Stromal cell of bone marrow (primary cell): ENCODE measurements at regions not wholly inside any gene's neighbourhood (a gene's known extent, or its start where the extent isn't known, plus 50 kb on each side); places are given as distances from the start of the nearest gene placed in this dataset.
A peak's percentile ranks its signal among the peaks of the same experiment; 100 is the strongest.

ENCODE experiments used
- DNase-seq: peaks from one replicate; pipeline ENCODE4 v3.0.0-alpha.2; 2012; ENCODE audit warnings: low read depth

DNA sequence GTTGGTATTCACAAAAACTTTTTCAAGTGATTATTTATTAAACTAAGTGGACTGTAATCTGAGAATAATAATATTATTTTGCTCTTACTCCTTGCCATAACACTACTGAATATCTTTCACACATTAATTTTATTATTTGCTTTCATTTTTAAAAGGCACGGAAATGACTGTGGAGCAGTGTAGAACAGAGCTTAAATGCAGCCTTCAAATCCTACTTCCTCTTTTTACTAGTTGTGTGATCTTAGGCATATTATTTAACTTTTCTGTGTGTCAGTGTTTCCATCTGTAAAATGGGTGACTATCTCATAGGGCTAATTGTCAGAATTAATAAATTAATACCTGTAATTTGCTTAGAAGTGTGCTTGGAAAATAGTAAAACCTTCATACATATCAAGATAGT lies 55.5 kb upstream of the SLC8A1 start:
- DNase-seq: no peak

DNA sequence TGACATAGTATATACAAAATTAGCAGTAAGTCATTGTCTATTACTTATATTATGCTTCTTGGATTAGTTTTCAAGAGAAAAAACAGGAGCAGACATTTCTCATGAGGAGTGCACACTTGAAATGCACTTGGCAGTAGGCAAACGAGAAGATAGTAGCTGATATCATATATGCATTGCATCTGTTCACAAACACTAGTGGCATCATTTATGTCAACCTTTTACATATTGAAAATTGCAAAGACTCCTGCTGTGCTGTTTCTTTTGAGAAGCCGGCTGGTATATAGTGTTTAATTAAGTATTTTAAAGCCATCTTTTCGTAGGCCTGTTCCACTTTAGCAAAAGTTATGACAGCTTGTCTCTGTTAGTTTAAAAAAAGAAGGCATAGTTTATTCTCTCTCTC lies 58.4 kb upstream of the SLC8A1 start:
- DNase-seq: no peak

DNA sequence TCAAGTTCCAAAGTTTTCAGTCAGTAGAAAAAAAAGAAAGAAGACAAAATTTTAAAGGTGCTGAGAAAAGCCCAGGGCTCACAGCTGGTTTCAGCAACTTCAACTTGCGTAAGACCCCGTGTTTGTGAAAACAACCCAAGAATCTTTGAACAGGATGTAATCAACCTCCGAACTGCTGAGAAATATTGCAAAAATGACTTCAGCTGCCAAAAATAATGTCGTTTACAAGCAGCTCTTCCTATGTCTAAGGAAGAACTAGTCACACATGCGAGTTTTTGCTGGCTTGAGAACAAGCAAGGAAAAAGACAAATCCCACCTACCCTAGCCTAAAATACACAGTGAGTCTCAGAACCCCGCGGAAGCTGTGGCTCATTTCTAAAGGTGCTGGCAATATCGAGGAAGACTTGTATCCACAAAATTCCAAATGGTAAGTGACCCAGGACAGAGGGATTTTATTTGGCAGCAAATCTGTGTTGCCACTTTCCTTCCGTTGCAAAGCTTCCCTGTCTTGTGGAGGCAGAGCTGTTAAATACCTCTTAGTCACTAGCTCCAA lies 59.8 kb upstream of the SLC8A1 start:
- peak; percentile 25 for DNase-seq

DNA sequence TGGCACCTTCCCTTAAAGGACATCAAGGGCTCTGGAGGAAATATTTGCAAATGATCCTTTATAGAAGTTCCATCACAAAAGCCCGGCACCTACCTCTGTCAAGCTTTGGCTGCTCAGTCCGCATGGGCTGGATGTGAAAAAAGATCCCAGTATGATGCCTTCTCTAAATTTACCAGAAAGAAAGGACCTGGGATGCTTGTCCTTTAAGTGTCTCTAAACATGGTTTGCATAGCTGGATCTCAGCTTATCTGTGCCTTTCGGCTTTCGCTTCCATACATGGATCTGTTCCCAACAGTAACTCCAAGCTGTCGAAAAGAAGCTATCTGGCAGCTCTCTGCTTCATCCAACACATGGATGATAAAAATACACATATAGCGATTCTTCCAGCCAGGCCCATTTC lies 60.4 kb upstream of the SLC8A1 start:
- DNase-seq: no peak

DNA sequence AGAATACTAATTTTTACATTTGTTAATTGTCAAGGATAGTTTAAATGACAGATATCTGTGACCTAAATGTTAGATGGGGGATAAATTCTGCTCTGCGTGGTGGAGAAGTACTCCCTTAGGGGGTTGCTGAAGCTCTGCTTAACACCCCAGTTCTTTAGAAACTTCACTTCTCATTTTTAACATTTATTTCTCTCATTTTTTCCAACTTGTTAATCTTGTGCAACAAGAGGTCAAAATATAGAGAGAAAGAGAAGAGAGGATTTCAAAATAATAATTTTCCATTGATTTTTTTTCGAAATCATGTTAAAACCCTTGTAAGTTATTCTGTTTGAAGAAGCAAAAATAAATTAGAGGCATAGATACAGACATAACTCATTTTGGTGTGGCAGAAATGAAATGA lies 61.3 kb upstream of the SLC8A1 start:
- DNase-seq: no peak

DNA sequence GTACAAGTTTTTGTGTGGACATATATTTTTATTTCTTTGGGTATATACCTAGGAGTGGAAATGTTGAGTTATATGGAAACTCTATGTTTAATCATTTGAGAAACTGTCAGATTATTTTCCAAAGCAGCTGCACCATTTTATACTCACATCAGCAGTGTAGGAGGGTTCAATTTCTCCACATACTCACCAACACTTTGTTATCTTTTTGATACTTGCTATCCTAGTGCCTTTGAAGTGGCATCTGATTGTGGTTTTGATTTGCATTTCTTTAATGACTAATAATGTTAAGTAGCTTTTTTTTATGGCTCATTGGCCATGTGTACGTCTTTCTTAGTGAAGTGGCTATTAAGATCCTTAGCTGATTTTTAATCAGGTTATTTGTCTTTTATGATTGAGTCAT lies 64.7 kb upstream of the SLC8A1 start:
- DNase-seq: no peak

DNA sequence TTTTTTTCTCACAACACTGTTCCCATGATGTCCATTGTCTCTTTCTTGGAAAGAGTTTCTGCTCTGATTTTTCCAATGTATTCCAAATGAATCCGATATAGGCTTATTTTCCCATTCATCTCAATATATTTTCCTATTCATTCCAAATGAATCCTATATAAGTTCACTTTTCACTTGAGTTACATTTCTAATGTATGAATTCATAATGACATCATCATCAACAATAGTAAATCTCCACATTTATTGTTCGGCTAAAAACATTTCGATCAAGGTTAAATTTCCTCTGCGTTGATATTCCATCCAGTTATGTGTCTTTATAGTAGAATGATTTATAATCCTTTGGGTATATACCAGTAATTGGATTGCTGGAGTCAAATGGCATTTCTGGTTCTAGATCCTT lies 76.7 kb upstream of the SLC8A1 start:
- no peak for DNase-seq

DNA sequence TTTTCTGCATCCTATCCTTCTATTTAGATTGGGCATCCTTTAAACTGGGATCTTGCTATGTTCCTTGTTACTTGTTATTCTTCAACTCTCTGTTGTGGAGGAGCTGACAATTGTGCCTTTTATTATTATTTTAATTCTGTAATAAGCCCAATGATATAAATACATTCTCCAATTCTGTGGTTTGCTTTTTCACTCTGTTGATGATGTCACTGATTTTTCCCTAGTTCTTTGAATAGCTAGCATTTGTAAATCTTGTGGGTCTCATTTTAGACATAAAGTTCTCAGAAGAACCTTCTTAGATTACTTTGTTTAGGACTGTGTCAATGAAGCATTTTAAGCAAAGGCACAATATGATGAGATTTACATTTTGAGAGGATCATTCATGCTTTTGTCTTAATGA lies 79.5 kb upstream of the SLC8A1 start:
- DNase-seq: no peak

DNA sequence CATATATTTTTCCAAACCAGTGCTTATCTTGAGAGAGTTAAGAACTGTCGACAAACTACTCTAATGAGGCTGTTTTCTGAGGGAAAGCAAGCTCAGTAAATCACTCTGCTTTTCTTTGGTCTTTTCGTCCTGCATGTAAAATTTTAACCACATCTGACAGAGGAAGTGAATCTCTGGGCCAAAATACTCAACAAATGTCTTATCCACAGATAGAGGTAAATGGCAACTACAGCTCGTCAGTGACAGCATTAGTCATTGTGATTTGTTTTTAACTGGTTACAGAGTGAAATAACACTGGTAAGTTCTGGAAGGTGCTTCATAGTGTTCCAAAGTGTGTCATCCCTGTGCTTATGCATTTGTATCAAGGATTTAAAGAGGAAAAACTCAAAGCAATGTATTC lies 82.6 kb upstream of the SLC8A1 start:
- no peak for DNase-seq

DNA sequence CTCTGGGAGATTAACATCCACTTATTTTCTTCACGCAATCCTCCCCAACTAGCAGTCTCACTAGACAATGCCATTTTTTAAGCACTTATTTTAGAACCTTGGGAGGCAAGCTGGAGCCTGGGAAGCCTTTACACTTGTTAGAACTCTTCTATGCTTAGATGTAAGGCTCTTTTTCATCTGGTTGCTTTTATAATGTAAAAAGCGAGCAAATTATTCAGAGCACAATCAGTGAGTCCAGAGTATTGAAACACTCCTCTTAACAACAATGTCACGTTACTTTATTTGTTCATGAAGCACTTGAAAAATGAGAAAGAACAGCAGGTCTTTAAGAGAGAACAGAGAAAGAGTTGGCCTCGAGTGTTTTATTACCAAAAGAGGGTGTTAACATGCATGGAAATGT lies 84.1 kb upstream of the SLC8A1 start:
- no peak for DNase-seq

DNA sequence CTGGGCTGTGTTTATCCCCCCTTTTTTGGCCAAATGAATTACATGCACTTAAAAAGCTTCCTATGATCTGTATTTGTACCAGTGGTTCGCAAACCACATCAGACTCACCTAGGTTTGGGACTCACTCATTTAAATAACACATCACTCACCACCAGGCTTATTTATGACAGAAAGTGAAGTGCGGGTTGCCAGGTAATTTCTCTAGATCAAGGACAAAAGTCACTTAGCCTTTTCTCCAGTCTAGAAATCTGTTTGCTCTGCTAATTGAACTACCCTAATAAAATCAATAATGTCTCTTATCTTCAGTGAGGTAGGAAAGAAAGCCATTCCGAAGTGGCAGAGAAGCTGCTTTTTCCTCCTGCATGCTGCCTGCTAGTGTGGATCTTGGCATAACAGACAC lies 88.1 kb upstream of the SLC8A1 start:
- no peak for DNase-seq

DNA sequence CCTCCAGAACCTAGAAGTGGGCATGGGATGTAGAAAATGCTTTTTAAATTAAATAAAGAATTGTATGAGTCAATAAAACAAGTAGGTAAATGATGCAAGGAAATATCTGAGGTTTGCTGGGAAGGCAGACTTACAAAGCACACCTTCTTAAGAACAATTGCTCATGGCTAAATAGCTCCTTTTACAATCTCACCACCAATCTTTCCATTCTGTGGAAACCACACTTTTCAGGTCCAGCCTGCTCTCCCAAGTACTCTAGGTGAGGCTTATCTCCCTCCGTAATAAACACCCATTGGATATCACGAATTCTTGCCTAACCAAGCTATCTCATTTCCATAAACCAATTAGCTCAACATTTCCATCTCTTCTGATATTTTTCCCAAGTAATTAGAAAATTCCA lies 91.5 kb upstream of the SLC8A1 start:
- no peak for DNase-seq

DNA sequence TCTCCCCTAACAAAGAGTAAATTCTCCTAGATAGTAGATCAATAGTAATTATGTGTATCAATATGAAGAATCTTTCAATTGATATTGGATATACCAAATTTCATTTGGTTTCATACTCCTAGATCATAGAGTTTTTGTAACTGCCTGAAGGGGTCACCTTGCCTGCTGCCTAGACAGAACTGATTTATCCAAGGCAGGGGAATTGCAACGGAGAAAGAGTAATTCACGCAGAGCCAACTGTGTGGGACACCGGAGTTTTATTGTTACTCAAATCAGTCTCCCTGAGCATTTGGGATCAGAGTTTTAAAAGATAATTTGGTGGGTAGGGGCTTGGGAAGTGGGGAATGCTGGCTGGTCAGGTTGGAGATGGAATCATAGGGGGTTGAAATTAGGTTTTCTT lies 92.2 kb upstream of the SLC8A1 start:
- DNase-seq: no peak

DNA sequence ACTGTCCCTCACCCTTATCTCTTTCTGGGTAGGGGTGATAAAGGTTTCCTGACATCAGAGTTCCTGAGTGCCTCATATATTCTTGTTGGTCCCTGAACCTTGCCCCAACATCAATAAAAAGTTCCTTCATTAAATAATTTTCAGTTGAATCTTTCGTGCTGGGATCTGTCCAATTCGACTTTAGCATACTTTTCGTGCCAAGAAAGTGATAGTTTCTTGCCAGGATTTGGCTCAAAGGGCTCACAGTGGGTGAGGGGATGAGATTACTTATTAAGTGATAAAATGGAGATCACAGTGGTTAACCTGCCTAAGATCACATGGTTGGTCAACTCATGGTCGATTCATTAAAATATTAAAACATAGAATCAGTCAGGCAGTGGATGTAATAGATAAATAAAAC lies 93.8 kb upstream of the SLC8A1 start:
- no peak for DNase-seq

DNA sequence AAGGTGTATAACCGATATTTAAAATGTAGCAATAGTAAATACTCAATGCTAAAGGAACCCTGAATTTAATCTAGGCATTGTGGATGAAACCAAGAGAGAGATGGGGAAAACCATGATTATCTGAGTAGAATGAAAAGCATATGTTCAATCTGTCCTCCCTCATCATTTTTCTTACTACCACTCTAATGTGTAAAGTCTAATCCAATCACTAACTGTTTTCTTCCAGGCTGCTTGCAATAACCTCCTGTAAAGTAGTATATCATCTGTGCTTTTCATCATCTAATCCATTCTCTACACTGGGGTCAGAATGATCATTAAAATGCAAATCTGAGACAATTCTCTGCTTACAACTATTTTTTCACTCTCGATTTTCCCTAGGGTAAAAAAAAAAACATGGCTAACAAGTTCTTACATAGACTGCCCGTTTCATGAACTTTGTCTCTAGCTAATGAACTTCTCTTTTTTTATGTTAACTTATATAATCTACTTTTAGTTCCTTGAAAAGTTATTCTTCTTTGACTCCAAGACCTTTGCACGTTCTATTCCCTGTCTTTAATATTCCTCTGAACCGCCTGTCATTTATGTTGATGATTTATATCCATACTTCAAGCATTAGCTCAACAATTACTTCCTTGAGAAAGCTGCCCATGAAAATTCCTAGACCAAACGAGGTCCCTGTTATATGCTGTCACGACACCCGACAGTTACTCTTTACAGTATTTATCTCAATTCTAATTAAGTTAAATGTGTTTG lies 94.7 kb upstream of the SLC8A1 start:
- DNase-seq: no peak

DNA sequence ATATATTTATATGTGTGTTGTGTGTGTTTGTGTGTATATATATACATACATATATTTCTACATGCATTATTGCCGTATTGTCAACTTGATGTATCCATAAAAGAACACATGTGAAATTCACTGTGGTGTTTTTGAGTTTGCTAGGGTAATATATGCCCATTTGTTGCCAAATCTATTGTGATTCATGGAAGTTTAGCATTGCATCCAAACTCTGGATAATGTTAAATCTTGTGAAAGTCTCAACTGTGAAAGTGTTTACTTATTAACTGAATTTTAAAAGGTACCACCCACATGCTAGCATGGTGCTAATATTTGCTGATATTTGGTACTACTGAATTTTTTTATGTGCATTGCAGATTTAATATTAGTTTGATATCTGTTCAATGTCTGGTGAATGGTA lies 96.6 kb upstream of the SLC8A1 start:
- DNase-seq: no peak

DNA sequence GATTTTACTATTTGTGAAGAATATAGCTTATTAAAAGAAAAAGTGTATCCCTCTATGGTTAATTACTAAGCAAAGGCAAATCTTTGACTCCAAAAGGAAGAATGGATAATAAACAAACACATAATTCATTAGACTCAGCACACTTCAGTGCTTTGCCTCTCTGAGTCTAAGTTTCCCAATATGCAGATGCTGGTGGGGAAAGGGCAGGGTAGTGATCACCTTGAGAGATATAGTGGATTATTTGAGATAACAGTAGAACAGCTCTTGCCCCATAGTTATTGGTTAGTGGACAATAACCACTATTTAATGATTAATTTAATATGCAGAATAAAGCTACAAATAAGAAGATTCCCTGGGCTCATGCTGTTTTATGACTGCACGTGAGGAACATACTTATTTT lies 98.2 kb upstream of the SLC8A1 start:
- no peak for DNase-seq

DNA sequence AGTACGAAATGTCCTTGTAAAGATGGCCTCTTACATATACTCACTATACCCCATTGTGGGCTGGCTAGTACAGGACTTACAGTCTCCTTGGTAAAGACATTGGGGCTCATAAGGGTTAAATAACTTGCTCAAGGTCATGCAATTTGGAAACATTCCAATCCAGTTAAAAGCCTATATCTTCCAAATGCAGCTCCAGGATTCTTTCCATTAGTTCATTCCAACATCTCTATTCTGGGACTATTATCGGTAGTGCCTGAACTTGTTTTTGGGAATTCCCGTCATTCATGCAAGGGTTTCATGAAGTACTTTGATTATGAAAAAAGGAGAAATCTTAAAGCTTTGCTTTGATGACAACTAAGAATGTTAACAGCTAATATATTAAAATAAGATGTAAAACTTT lies 99.2 kb upstream of the SLC8A1 start:
- no peak for DNase-seq

DNA sequence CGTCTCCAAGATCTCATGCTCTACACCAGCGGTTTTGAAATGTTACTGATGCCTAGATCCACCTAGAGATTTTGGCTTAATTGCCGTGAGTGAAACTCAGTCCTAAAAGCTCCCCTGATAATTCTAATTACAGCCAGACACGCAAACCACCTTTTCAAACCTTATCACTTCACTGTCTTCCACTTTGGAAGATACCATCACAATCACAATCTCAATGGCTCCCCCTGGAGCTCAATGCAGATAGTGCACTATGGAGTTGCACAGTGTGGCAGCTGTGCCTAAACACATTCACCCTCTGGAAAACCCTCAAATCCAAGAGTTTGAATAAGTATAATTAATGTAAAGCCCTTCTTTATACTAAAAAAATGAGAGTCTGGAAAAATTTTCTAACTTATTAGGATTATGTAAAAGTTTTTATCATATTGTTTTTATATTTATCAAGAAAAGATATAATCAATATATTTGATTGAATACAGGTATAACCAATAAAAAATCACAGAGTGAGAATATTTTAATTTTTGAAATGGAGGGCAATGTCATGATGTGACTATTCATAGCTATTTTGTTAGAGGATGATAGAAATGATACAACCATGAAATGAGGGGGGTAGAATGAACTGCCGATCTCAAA lies 102.9 kb upstream of the SLC8A1 start:
- peak; percentile 30 for DNase-seq

DNA sequence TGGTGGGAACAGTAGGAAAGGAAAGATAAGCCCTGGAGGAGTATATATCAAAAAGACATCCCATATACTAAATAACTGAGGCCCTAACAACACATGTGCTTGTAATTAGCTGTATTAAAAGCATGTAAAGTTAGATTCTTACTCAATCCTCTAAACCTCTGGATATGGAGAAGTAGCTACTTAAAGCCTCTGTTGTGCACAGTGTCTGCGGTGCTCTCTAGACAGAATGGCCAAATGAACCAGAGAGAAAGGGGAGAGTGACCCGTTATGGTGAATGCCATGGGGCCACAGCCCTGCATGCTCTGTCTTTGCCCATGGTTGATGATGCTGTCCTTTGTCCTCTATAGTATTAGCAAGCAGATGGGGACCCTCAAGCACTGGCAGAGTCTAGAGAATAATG lies 104.4 kb upstream of the SLC8A1 start:
- no peak for DNase-seq

DNA sequence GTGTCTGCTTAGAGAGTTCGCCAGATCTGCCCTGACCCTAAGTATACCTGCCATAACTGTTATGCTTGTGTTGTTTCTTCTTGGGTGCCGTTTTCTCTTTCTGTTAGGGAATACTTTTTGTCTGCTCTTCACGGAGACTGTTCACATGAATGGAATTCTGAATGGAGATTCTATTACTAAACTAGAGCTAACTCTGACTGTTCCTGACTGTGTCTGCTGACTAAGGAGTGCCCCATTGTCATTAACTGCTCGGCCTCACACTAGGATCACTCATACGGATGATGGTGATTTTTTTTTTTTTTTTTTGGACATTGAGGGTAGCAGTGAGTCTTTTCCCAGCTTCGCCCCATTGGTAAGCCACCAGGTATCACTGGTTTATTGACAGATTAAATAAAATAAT lies 104.8 kb upstream of the SLC8A1 start:
- DNase-seq: no peak

DNA sequence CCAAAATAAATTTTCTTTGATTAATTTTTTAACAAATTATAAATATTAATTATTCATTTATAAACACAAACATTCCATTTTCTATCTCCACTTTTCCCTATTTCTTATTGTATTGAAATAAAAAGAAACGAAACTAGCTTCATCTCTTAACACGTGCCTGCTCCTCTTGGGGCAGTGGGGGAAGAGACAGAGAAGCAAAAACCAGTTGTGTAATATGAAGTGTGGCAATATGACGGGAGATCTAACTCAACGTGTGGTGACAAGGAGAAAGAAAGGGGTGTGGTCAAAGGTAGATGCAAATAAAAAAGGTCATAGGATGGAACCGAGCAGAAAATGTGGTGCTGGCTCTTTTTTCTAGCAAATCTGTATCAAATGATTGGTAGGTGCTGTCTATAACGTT lies 106.9 kb upstream of the SLC8A1 start:
- DNase-seq: no peak

DNA sequence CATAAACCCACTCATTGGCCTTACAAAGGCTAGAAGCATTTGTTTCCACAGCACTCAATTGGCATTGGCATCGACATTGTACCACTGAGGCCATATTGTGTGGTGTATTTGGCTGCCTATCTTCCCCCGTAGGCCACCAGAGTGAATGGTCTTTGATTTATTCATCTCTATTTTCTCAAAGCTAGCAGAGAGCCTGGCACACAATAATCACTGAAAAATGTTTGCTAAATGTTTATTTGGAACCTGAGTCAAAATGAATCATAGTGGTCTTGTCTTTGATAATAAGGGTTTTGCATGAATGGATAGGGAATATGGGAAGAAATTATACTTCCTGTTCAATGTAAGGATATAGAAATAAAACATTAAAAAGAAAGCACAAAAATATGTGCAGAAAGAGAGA lies 107.3 kb upstream of the SLC8A1 start:
- no peak for DNase-seq

DNA sequence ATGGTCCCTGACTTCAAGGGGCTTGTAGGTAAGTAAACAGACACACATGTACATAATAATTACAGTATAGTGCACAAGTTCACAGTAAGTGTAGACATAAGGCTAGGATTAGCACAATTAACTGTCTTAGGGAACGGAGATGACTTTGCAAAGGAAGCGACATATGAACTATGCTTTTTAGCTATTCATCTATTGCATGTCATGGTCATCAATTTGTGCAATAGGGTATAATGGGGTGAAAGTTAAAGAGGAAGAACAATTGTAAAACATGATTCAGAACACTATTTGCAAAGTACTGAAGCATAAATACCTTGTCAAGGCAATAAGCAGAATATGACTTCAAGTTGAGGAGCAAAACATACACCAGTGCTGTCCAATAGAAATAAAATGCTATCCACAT lies 112.3 kb upstream of the SLC8A1 start:
- no peak for DNase-seq
